ENCODE measurements at regions not wholly inside any gene's neighbourhood (a gene's known extent, or its start where the extent isn't known, plus 50 kb on each side); places are given as distances from the start of the nearest gene placed in this dataset.

DNA sequence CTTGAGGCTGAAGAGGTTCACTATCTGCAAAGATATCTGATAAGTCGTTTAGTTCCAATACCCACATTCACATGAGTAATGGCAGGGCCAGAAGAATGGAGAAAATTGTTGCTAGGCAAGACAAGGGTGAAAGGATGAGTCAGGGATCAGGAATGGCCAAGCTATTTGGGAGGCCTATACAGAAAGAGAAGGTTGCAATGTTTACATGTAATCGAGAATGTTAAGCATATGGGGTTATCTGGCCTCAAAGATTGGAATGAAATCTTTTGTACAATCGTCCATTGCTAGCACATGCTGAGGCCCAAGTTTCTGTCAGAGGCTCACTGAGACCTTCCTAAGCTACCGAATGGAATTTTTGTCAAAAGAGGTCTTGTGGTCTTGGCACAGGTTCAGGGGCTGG is 299.9 kb upstream of the PLD5 start:
- TF ChIP-seq, protein P1, sequence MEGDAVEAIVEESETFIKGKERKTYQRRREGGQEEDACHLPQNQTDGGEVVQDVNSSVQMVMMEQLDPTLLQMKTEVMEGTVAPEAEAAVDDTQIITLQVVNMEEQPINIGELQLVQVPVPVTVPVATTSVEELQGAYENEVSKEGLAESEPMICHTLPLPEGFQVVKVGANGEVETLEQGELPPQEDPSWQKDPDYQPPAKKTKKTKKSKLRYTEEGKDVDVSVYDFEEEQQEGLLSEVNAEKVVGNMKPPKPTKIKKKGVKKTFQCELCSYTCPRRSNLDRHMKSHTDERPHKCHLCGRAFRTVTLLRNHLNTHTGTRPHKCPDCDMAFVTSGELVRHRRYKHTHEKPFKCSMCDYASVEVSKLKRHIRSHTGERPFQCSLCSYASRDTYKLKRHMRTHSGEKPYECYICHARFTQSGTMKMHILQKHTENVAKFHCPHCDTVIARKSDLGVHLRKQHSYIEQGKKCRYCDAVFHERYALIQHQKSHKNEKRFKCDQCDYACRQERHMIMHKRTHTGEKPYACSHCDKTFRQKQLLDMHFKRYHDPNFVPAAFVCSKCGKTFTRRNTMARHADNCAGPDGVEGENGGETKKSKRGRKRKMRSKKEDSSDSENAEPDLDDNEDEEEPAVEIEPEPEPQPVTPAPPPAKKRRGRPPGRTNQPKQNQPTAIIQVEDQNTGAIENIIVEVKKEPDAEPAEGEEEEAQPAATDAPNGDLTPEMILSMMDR (IDR thresholded peaks at IDR 0.05) = no peak
- TF ChIP-seq POLR2A (IDR thresholded peaks at IDR 0.05) = no peak
